ENCODE measurements at regions not wholly inside any gene's neighbourhood (a gene's known extent, or its start where the extent isn't known, plus 50 kb on each side); places are given as distances from the start of the nearest gene placed in this dataset.

DNA sequence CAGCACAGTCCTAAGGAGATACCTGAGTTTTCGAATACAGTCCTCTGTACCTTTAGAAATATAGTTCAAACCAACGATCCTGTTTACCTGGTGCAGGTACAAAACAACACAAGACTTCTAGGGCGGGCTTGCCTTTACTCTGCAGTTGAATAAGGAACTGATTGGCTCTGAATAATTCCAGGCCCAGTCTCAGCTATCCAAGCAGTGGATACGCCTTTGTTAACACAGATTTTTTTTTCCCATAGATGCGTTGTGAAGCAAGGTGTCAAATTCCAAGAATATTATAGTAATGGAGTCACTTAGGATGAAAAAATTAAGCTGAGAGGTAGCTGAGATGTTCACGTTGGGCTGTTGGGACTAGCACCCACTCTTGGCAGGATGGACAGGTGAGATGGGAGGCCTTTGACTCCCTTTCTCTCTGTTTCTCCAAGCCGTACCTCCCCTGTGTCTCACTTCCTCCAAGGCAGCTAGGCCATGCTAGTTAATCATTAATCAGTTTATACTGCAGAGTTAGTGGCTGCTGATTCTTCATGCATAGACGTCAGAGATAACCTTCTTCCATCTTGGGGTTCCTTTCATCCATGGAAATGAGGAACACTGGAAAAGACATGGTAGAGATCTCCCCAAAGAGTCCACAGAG lies 380.8 kb upstream of the ACVR2A start:
- Histone ChIP-seq H3K27ac (ENCODE audit: low read depth, low read length) (no peak overlapping the region), H3K36me3 (ENCODE audit: control insufficient read depth, insufficient read depth, low read length) (no peaks in the 10 kb centered on the region), H3K27me3 (ENCODE audit: control insufficient read depth, insufficient read depth, low read length) (no peaks in the 10 kb centered on the region), H3K9ac (ENCODE audit: low read length) (no peak overlapping the region), H3K4me1 (ENCODE audit: control insufficient read depth, insufficient read depth, low read length) (no peaks in the 10 kb centered on the region), H3K4me3 (ENCODE audit: low read length) (no peak overlapping the region)

DNA sequence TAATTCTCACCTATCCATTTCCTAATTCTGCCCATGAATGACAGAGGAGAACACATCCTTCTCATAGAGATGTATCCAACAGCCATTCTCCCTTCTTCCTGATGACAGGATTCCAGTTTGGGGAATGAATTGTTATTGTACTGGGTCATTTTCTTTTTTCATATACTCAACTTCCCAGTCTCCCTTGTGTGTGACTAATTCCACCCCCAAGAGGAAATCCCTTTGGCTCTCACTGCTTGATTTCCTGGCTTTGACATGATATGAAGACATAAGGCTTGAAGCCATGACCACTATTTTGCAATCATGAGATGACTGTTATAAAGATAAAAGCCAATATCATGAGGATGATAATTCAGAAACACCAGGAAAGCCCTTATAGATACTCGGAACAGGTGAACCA lies 384.7 kb upstream of the ACVR2A start:
- no peak overlapping the region for H3K27ac ChIP-seq (ENCODE audit: low read depth, low read length)
- no peaks in the 10 kb centered on the region for H3K4me1 ChIP-seq (ENCODE audit: control insufficient read depth, insufficient read depth, low read length)
- H3K27me3 ChIP-seq (ENCODE audit: control insufficient read depth, insufficient read depth, low read length) = no peaks in the 10 kb centered on the region
- H3K4me3 ChIP-seq (ENCODE audit: low read length) = no peak overlapping the region
- H3K9ac ChIP-seq (ENCODE audit: low read length) = no peak overlapping the region
- no peaks in the 10 kb centered on the region for H3K36me3 ChIP-seq (ENCODE audit: control insufficient read depth, insufficient read depth, low read length)

GRCh38 chr2:147456779-147457178 lies 388.1 kb upstream of the ACVR2A start:
- H3K27me3 ChIP-seq (ENCODE audit: control insufficient read depth, insufficient read depth, low read length) = no peaks in the 10 kb centered on the region
- H3K36me3 ChIP-seq (ENCODE audit: control insufficient read depth, insufficient read depth, low read length) = no peaks in the 10 kb centered on the region
- H3K9ac ChIP-seq (ENCODE audit: low read length) = no peak overlapping the region
- no peak overlapping the region for H3K4me3 ChIP-seq (ENCODE audit: low read length)
- H3K4me1 ChIP-seq (ENCODE audit: control insufficient read depth, insufficient read depth, low read length) = no peaks in the 10 kb centered on the region
- no peak overlapping the region for H3K27ac ChIP-seq (ENCODE audit: low read depth, low read length)

- Histone ChIP-seq H3K27ac (ENCODE audit: low read depth, low read length) (no peak overlapping the region), H3K27me3 (ENCODE audit: control insufficient read depth, insufficient read depth, low read length) (no peaks in the 10 kb centered on the region), H3K4me3 (ENCODE audit: low read length) (no peak overlapping the region), H3K36me3 (ENCODE audit: control insufficient read depth, insufficient read depth, low read length) (no peaks in the 10 kb centered on the region), H3K4me1 (ENCODE audit: control insufficient read depth, insufficient read depth, low read length) (peaks cover 3% of the 10 kb centered on the region), H3K9ac (ENCODE audit: low read length) (no peak overlapping the region)
Measured at GRCh38 chr2:147451902-147452515, 392.8 kb upstream of the ACVR2A start.

GRCh38 chr2:147450661-147451510 lies 393.9 kb upstream of the ACVR2A start:
- H3K27ac ChIP-seq (ENCODE audit: low read depth, low read length) = no peak overlapping the region
- H3K9ac ChIP-seq (ENCODE audit: low read length) = no peak overlapping the region
- no peaks in the 10 kb centered on the region for H3K27me3 ChIP-seq (ENCODE audit: control insufficient read depth, insufficient read depth, low read length)
- no peak overlapping the region for H3K4me3 ChIP-seq (ENCODE audit: low read length)
- peaks cover 3% of the 10 kb centered on the region for H3K4me1 ChIP-seq (ENCODE audit: control insufficient read depth, insufficient read depth, low read length)
- no peaks in the 10 kb centered on the region for H3K36me3 ChIP-seq (ENCODE audit: control insufficient read depth, insufficient read depth, low read length)

GRCh38 chr2:147449323-147449991 lies 395.4 kb upstream of the ACVR2A start:
- Histone ChIP-seq H3K27ac (ENCODE audit: low read depth, low read length) (no peak overlapping the region), H3K4me1 (ENCODE audit: control insufficient read depth, insufficient read depth, low read length) (peaks cover 3% of the 10 kb centered on the region), H3K4me3 (ENCODE audit: low read length) (no peak overlapping the region), H3K36me3 (ENCODE audit: control insufficient read depth, insufficient read depth, low read length) (no peaks in the 10 kb centered on the region), H3K9ac (ENCODE audit: low read length) (no peak overlapping the region), H3K27me3 (ENCODE audit: control insufficient read depth, insufficient read depth, low read length) (no peaks in the 10 kb centered on the region)

- Histone ChIP-seq H3K27ac (ENCODE audit: low read depth, low read length) (no peak overlapping the region), H3K36me3 (ENCODE audit: control insufficient read depth, insufficient read depth, low read length) (no peaks in the 10 kb centered on the region), H3K9ac (ENCODE audit: low read length) (no peak overlapping the region), H3K27me3 (ENCODE audit: control insufficient read depth, insufficient read depth, low read length) (no peaks in the 10 kb centered on the region), H3K4me3 (ENCODE audit: low read length) (no peak overlapping the region), H3K4me1 (ENCODE audit: control insufficient read depth, insufficient read depth, low read length) (no peaks in the 10 kb centered on the region)
Measured at GRCh38 chr2:147442816-147443215, 402.0 kb upstream of the ACVR2A start.

GRCh38 chr2:147441182-147441581 lies 403.6 kb upstream of the ACVR2A start:
- Histone ChIP-seq H3K9ac (ENCODE audit: low read length) (no peak overlapping the region), H3K27ac (ENCODE audit: low read depth, low read length) (no peak overlapping the region), H3K27me3 (ENCODE audit: control insufficient read depth, insufficient read depth, low read length) (no peaks in the 10 kb centered on the region), H3K4me3 (ENCODE audit: low read length) (no peak overlapping the region), H3K4me1 (ENCODE audit: control insufficient read depth, insufficient read depth, low read length) (no peaks in the 10 kb centered on the region), H3K36me3 (ENCODE audit: control insufficient read depth, insufficient read depth, low read length) (no peaks in the 10 kb centered on the region)

DNA sequence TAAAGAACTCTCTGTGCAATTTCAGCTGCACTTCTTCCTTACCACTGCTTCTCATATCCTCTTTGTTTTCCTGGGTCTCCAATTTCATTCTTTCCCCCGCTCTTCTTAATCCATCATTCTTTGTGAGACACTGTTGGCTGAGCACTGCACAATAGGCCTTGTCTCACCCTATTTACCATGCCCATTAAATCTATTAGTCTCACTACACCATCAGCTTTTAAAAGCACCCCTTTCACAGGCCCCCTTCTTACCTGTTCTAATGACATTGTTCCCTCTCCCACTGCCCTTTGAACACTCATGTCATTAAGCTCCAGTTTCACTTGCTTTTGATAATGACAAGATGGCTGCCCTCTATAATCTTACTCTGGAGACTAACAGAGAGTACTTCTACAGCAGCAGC lies 404.1 kb upstream of the ACVR2A start:
- no peak overlapping the region for H3K27ac ChIP-seq (ENCODE audit: low read depth, low read length)
- no peak overlapping the region for H3K9ac ChIP-seq (ENCODE audit: low read length)
- no peaks in the 10 kb centered on the region for H3K27me3 ChIP-seq (ENCODE audit: control insufficient read depth, insufficient read depth, low read length)
- H3K36me3 ChIP-seq (ENCODE audit: control insufficient read depth, insufficient read depth, low read length) = no peaks in the 10 kb centered on the region
- H3K4me3 ChIP-seq (ENCODE audit: low read length) = no peak overlapping the region
- H3K4me1 ChIP-seq (ENCODE audit: control insufficient read depth, insufficient read depth, low read length) = no peaks in the 10 kb centered on the region

- no peaks in the 10 kb centered on the region for H3K27me3 ChIP-seq (ENCODE audit: control insufficient read depth, insufficient read depth, low read length)
Measured at GRCh38 chr2:147439986-147440385, 404.8 kb upstream of the ACVR2A start.

GRCh38 chr2:147438882-147439281 lies 405.9 kb upstream of the ACVR2A start:
- no peaks in the 10 kb centered on the region for H3K36me3 ChIP-seq (ENCODE audit: control insufficient read depth, insufficient read depth, low read length)
- H3K9ac ChIP-seq (ENCODE audit: low read length) = no peak overlapping the region
- H3K27ac ChIP-seq (ENCODE audit: low read depth, low read length) = no peak overlapping the region
- no peaks in the 10 kb centered on the region for H3K4me1 ChIP-seq (ENCODE audit: control insufficient read depth, insufficient read depth, low read length)
- no peaks in the 10 kb centered on the region for H3K27me3 ChIP-seq (ENCODE audit: control insufficient read depth, insufficient read depth, low read length)
- H3K4me3 ChIP-seq (ENCODE audit: low read length) = no peak overlapping the region

More at GRCh38 chr2:147439986-147440385, 404.8 kb upstream of the ACVR2A start:
- no peak overlapping the region for H3K27ac ChIP-seq (ENCODE audit: low read depth, low read length)
- H3K36me3 ChIP-seq (ENCODE audit: control insufficient read depth, insufficient read depth, low read length) = no peaks in the 10 kb centered on the region
- no peaks in the 10 kb centered on the region for H3K4me1 ChIP-seq (ENCODE audit: control insufficient read depth, insufficient read depth, low read length)
- no peak overlapping the region for H3K9ac ChIP-seq (ENCODE audit: low read length)
- H3K4me3 ChIP-seq (ENCODE audit: low read length) = no peak overlapping the region

DNA sequence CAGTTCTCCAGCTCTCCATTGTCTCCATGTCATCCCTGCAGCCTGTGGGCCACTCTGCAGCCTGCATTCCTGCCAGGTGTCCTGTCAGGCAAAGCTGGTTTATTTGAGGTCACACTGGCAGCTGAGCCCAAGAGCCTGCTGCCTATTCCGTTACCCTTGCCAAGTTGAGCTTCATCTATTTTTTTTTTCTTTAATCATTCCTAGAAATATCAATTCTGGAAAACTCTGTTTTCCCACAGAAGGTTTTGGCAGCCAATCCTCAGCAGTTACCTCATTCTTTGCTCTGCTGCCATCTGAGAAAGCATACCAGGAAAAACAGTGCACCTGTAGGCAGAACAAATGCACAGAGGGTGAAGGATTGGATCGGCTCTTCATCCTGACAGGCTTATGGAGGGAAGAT lies 411.0 kb upstream of the ACVR2A start:
- H3K27me3 ChIP-seq (ENCODE audit: control insufficient read depth, insufficient read depth, low read length) = no peaks in the 10 kb centered on the region
- no peak overlapping the region for H3K9ac ChIP-seq (ENCODE audit: low read length)
- H3K36me3 ChIP-seq (ENCODE audit: control insufficient read depth, insufficient read depth, low read length) = no peaks in the 10 kb centered on the region
- H3K4me1 ChIP-seq (ENCODE audit: control insufficient read depth, insufficient read depth, low read length) = no peaks in the 10 kb centered on the region
- H3K27ac ChIP-seq (ENCODE audit: low read depth, low read length) = no peak overlapping the region
- no peak overlapping the region for H3K4me3 ChIP-seq (ENCODE audit: low read length)

All from rectal smooth muscle tissue (tissue), 1 donor.